HEK293 (cell line): ENCODE measurements at regions not wholly inside any gene's neighbourhood (a gene's known extent, or its start where the extent isn't known, plus 50 kb on each side); places are given as distances from the start of the nearest gene placed in this dataset.

Experiments
- CTCF ChIA-PET: fragments of 350-600 bp; formaldehyde crosslinking; extraction: SDS; loops from one replicate; lab custom pipeline; 2021; ENCODE audit warnings: antibody characterized with exemption; lab: Yijun Ruan, JAX
- POLR2A ChIA-PET: fragments of 300-600 bp; formaldehyde crosslinking; extraction: SDS; loops from one replicate; lab custom pipeline; 2020; ENCODE audit warnings: antibody characterized with exemption, inconsistent platforms; lab: Yijun Ruan, JAX
- H3K27ac ChIP-seq: fragments of 200-500 bp; sonication (Bioruptor generic); 2 replicates; pipeline ENCODE4 v1.5.1; 2014; ENCODE audit warnings: low read depth, low read length, control low read depth, inconsistent platforms; ENCODE audit errors: extremely low read depth
- H3K36me3 ChIP-seq, 2 experiments: fragments of 200-500 bp in 1 of 2; sonication (Bioruptor generic) in 1 of 2; 1 replicate in 1 of 2; 2 replicates in 1 of 2; pipeline ENCODE4 v1.5.1; 2014 to 2017; ENCODE audit warnings: inconsistent platforms in 2 of 2, low read length in 2 of 2; ENCODE audit not compliant: control insufficient read depth in 2 of 2, insufficient read depth in 1 of 2
- H3K4me1 ChIP-seq: fragments of 200-500 bp; sonication (Bioruptor generic); 2 replicates; pipeline ENCODE4 v1.5.1; 2014; ENCODE audit warnings: mild to moderate bottlenecking, low read length, inconsistent platforms; ENCODE audit not compliant: control insufficient read depth, insufficient read depth
- H3K4me3 ChIP-seq: 2 replicates; pipeline ENCODE4 v1.5.1; 2011; ENCODE audit warnings: low read depth, mild to moderate bottlenecking, control low read depth, low read length, moderate library complexity
- H3K9me3 ChIP-seq: fragments of 200-500 bp; sonication (Bioruptor generic); 2 replicates; pipeline ENCODE4 v1.5.1; 2014; ENCODE audit warnings: low read depth, low read length, inconsistent platforms; ENCODE audit not compliant: control insufficient read depth, insufficient read depth
- FEZF1 ChIP-seq: fragments of 450-650 bp; formaldehyde crosslinking; IDR thresholded peaks from 2 replicates; pipeline ENCODE4 v1.5.1; 2016; ENCODE audit warnings: missing biosample characterization, missing genetic modification characterization
- GFI1B ChIP-seq: fragments of 450-650 bp; formaldehyde crosslinking; IDR thresholded peaks from 2 replicates; pipeline ENCODE4 v1.5.1; 2016; ENCODE audit warnings: missing biosample characterization, missing genetic modification characterization
- GLIS1 ChIP-seq: fragments of 450-650 bp; formaldehyde crosslinking; IDR thresholded peaks from 2 replicates; pipeline ENCODE4 v1.5.1; 2016; ENCODE audit warnings: missing biosample characterization, missing genetic modification characterization
- HIC1 ChIP-seq: fragments of 450-650 bp; formaldehyde crosslinking; IDR thresholded peaks from 2 replicates; pipeline ENCODE4 v1.5.1; 2016; ENCODE audit warnings: missing biosample characterization, missing genetic modification characterization
- KLF9 ChIP-seq: fragments of 450-650 bp; formaldehyde crosslinking; IDR thresholded peaks from 2 replicates; pipeline ENCODE4 v1.5.1; 2016; ENCODE audit warnings: missing biosample characterization, missing genetic modification characterization, low read depth
- MEIS1 ChIP-seq: sonication (generic); formaldehyde crosslinking; IDR thresholded peaks from 2 replicates; pipeline ENCODE4 v1.8.1; 2022; ENCODE audit warnings: missing genetic modification reagents, mild to moderate bottlenecking, borderline replicate concordance
- MYNN ChIP-seq: fragments of 450-650 bp; formaldehyde crosslinking; IDR thresholded peaks from 2 replicates; pipeline ENCODE4 v1.5.1; 2016; ENCODE audit warnings: missing biosample characterization, missing genetic modification characterization, borderline replicate concordance
- SCRT1 ChIP-seq: fragments of 450-650 bp; formaldehyde crosslinking; IDR thresholded peaks from 2 replicates; pipeline ENCODE4 v1.5.1; 2016; ENCODE audit warnings: missing biosample characterization, missing genetic modification characterization, borderline replicate concordance
- ZBTB17 ChIP-seq: fragments of 450-650 bp; formaldehyde crosslinking; IDR thresholded peaks from 2 replicates; pipeline ENCODE4 v1.5.1; 2016; ENCODE audit warnings: missing biosample characterization, missing genetic modification characterization
- ZBTB26 ChIP-seq: fragments of 450-650 bp; formaldehyde crosslinking; optimal IDR thresholded peaks from 2 replicates; pipeline ENCODE3; 2016; ENCODE audit warnings: missing biosample characterization, mild to moderate bottlenecking, missing genetic modification characterization
- ZFP37 ChIP-seq: fragments of 450-650 bp; formaldehyde crosslinking; IDR thresholded peaks from 2 replicates; pipeline ENCODE4 v1.5.1; 2016; ENCODE audit warnings: missing biosample characterization, missing genetic modification characterization
- ZNF211 ChIP-seq: fragments of 450-650 bp; formaldehyde crosslinking; IDR thresholded peaks from 2 replicates; pipeline ENCODE4 v1.5.1; 2016; ENCODE audit warnings: low read depth, missing biosample characterization, missing genetic modification characterization
- ZNF248 ChIP-seq: fragments of 450-650 bp; formaldehyde crosslinking; IDR thresholded peaks from 2 replicates; pipeline ENCODE4 v1.5.1; 2017; ENCODE audit warnings: missing biosample characterization, missing genetic modification characterization
- ZNF311 ChIP-seq: fragments of 450-650 bp; formaldehyde crosslinking; IDR thresholded peaks from 2 replicates; pipeline ENCODE4 v1.5.1; 2017; ENCODE audit warnings: missing biosample characterization, missing genetic modification characterization, borderline replicate concordance
- ZNF48 ChIP-seq: fragments of 450-650 bp; formaldehyde crosslinking; IDR thresholded peaks from 2 replicates; pipeline ENCODE4 v1.5.1; 2016; ENCODE audit warnings: missing biosample characterization, missing genetic modification characterization
- ZNF544 ChIP-seq: fragments of 450-650 bp; formaldehyde crosslinking; IDR thresholded peaks from 2 replicates; pipeline ENCODE4 v1.5.0; 2017; ENCODE audit warnings: missing biosample characterization, missing genetic modification characterization
- ZNF585B ChIP-seq: fragments of 450-650 bp; formaldehyde crosslinking; IDR thresholded peaks from 2 replicates; pipeline ENCODE4 v1.5.1; 2016; ENCODE audit warnings: missing biosample characterization, missing genetic modification characterization
- ZNF596 ChIP-seq: fragments of 450-650 bp; IDR thresholded peaks from 2 replicates; pipeline ENCODE4 v1.5.0; 2018; ENCODE audit warnings: missing biosample characterization, mild to moderate bottlenecking, missing genetic modification characterization, moderate library complexity
- ZNF610 ChIP-seq: fragments of 450-650 bp; formaldehyde crosslinking; IDR thresholded peaks from 2 replicates; pipeline ENCODE4 v1.5.1; 2016; ENCODE audit warnings: missing biosample characterization, missing genetic modification characterization, borderline replicate concordance
- ZNF621 ChIP-seq: fragments of 450-650 bp; formaldehyde crosslinking; IDR thresholded peaks from 2 replicates; pipeline ENCODE4 v1.5.1; 2017; ENCODE audit warnings: missing biosample characterization, missing genetic modification characterization
- ZNF623 ChIP-seq: fragments of 450-650 bp; formaldehyde crosslinking; IDR thresholded peaks from 2 replicates; pipeline ENCODE4 v1.5.1; 2016; ENCODE audit warnings: missing biosample characterization, missing genetic modification characterization
- ZNF654 ChIP-seq: fragments of 450-650 bp; formaldehyde crosslinking; IDR thresholded peaks from 2 replicates; pipeline ENCODE4 v1.5.1; 2016; ENCODE audit warnings: low read depth, missing biosample characterization, missing genetic modification characterization
- ZSCAN30 ChIP-seq: fragments of 450-650 bp; IDR thresholded peaks from 2 replicates; pipeline ENCODE4 v1.5.1; 2018; ENCODE audit warnings: missing biosample characterization, mild to moderate bottlenecking, missing genetic modification characterization, moderate library complexity
- ZSCAN4 ChIP-seq: fragments of 450-650 bp; formaldehyde crosslinking; IDR thresholded peaks from 2 replicates; pipeline ENCODE4 v1.5.1; 2017; ENCODE audit warnings: missing biosample characterization, missing genetic modification characterization

- Histone ChIP-seq H3K4me3 (no peak overlapping the region), H3K4me1 (no peaks in the 10 kb centered on the region; the same call in 1 of the 2 replicates), H3K27ac (no peak overlapping the region)
- CTCF ChIA-PET: interaction anchor here (0.6 to 1.1 kb wide), 8 partner anchors 15 to 725 kb away, joined by 3 read pairs; no protein-coding TSS in a partner anchor
- POLR2A ChIA-PET: no interaction called here
- TF ChIP-seq ZBTB26 (tag by site-specific recombination) (no peak), ZNF623 (tag by site-specific recombination) (no peak), ZNF654 (tag by site-specific recombination) (peak; percentile 47)
- TF ChIP-seq, all 188 proteins: peak for 1
- Histone ChIP-seq H3K36me3 (no peaks in the 10 kb centered on the region), H3K9me3 (no peaks in the 10 kb centered on the region)
These were observed 580.4 kb upstream of the TBL1XR1 start for GRCh38 chr3:177777699-177778098.

- TF ChIP-seq HIC1 (tag by site-specific recombination) (no peak), FEZF1 (tag by site-specific recombination) (no peak), ZNF544 (no peak), ZNF311 (tag by site-specific recombination) (no peak), GFI1B (no peak), KLF9 (tag by site-specific recombination) (no peak), ZBTB26 (tag by site-specific recombination) (no peak)
- Histone ChIP-seq H3K4me1 (no peaks in the 10 kb centered on the region; the same call in 1 of the 2 replicates), H3K36me3 (no peaks in the 10 kb centered on the region), H3K4me3 (no peak overlapping the region), H3K9me3 (no peaks in the 10 kb centered on the region), H3K27ac (no peak overlapping the region)
- ChIA-PET CTCF (no interaction called here), POLR2A (no interaction called here)
These were observed 581.4 kb upstream of the TBL1XR1 start for GRCh38 chr3:177778633-177779032.

GRCh38 chr3:177781686-177782161 lies 584.4 kb upstream of the TBL1XR1 start:
- Histone ChIP-seq H3K36me3 (no peaks in the 10 kb centered on the region), H3K4me1 (no peaks in the 10 kb centered on the region; the same call in 1 of the 2 replicates), H3K9me3 (no peaks in the 10 kb centered on the region), H3K27ac (no peak overlapping the region), H3K4me3 (no peak overlapping the region)
- ChIA-PET POLR2A (no interaction called here), CTCF (interaction anchor here (0.6 kb wide), 1 partner anchor 315 kb away, joined by 3 read pairs; no protein-coding TSS in a partner anchor)
- TF ChIP-seq ZNF48 (tag by site-specific recombination) (no peak), GLIS1 (tag by site-specific recombination) (no peak), ZNF211 (no peak), ZBTB17 (tag by site-specific recombination) (no peak)

- H3K27ac ChIP-seq: no peak overlapping the region
- ChIA-PET CTCF (no interaction called here), POLR2A (no interaction called here)
- no peaks in the 10 kb centered on the region for H3K36me3 ChIP-seq
- H3K4me1 ChIP-seq: no peaks in the 10 kb centered on the region; the same call in 1 of the 2 replicates
- H3K4me3 ChIP-seq: no peak overlapping the region
- no peaks in the 10 kb centered on the region for H3K9me3 ChIP-seq
- TF ChIP-seq SCRT1: no peak
- TF ChIP-seq ZFP37 (tag by site-specific recombination): no peak
- TF ChIP-seq ZNF596: no peak
- TF ChIP-seq ZNF610: no peak
- TF ChIP-seq ZNF621 (tag by site-specific recombination): no peak
- TF ChIP-seq ZNF585B (tag by site-specific recombination): no peak
- no peak for TF ChIP-seq ZNF211
- no peak for TF ChIP-seq ZSCAN30 (tag by site-specific recombination)
- TF ChIP-seq ZSCAN4: no peak
- no peak for TF ChIP-seq ZNF544
- no peak for TF ChIP-seq MYNN (tag by site-specific recombination)
- TF ChIP-seq ZNF248 (tag by site-specific recombination): no peak
- no peak for TF ChIP-seq MEIS1 (CRISPR knock-in tag)
These were observed 586.1 kb upstream of the TBL1XR1 start for GRCh38 chr3:177783338-177783737.
